GM12878 (cell line): ENCODE measurements at regions not wholly inside any gene's neighbourhood (a gene's known extent, or its start where the extent isn't known, plus 50 kb on each side); places are given as distances from the start of the nearest gene placed in this dataset.

ENCODE experiments used
- ATAC-seq: fragments of 200-7000 bp; cut with Tn5 transposase; 3 replicates; pipeline ENCODE4 v1.9.1; 2020; ENCODE audit warnings: mild to moderate bottlenecking, moderate library complexity
- BruUV-seq: library from RNA; stranded (reverse); fragments of 400-500 nt; replicated peaks from 2 replicates; lab custom pipeline; 2021; lab: Mats Ljungman, UMichigan
- CTCF ChIA-PET: fragments of 300-600 bp; sonication (Branson Sonifier 250); formaldehyde crosslinking; extraction: SDS; loops from one replicate; lab custom pipeline; 2021; ENCODE audit warnings: inconsistent platforms; lab: Yijun Ruan, JAX
- POLR2A ChIA-PET: fragments of 350-600 bp; formaldehyde crosslinking; extraction: SDS; loops from one replicate; lab custom pipeline; 2021; ENCODE audit warnings: inconsistent platforms; lab: Charles Lee
- RAD21 ChIA-PET: fragments of 300-600 bp; sonication (Branson Sonifier 250); formaldehyde crosslinking; loops from one replicate; lab custom pipeline; 2023; ENCODE audit warnings: antibody characterized with exemption; ENCODE audit not compliant: unreplicated experiment; lab: Charles Lee
- SMC1A ChIA-PET: fragments of 300-600 bp; sonication (Branson Sonifier 250); formaldehyde crosslinking; loops from one replicate; lab custom pipeline; 2023; ENCODE audit not compliant: unreplicated experiment, uncharacterized antibody; lab: Charles Lee
- DNase-seq: peaks from one replicate; pipeline ENCODE4 v3.0.0-alpha.2; 2011; ENCODE audit warnings: low read depth, low spot score
- FAIRE-seq: peaks from 3 replicates; lab custom pipeline; 2011; peaks lifted over from hg19 to GRCh38; lab: Jason Lieb, UNC
- H2AFZ ChIP-seq: 2 replicates; pipeline ENCODE4 v1.6.0; 2011; ENCODE audit warnings: low read depth, low read length, control low read depth; ENCODE audit not compliant: control insufficient read depth
- H3K27ac ChIP-seq: 2 replicates; pipeline ENCODE4 v1.5.1; 2011; ENCODE audit warnings: control low read depth; ENCODE audit not compliant: control insufficient read depth, insufficient read depth
- H3K27me3 ChIP-seq, 2 experiments: replicated peaks in 1 of 2; 2 replicates each; pipeline versions ENCODE4 v1.6.0 to v1.6.1; 2011; ENCODE audit warnings: low read length in 1 of 2; ENCODE audit not compliant: control insufficient read depth in 2 of 2, insufficient read depth in 2 of 2
- H3K36me3 ChIP-seq, 2 experiments: 2 replicates each; pipeline ENCODE4 v1.5.1; 2011; ENCODE audit warnings: low read length in 1 of 2; ENCODE audit not compliant: control insufficient read depth in 2 of 2, insufficient read depth in 2 of 2
- H3K4me1 ChIP-seq: 2 replicates; pipeline ENCODE4 v1.6.1; 2011; ENCODE audit warnings: mild to moderate bottlenecking, low read length, moderate library complexity, mixed read lengths; ENCODE audit not compliant: control insufficient read depth, insufficient read depth
- H3K4me2 ChIP-seq: 2 replicates; pipeline ENCODE4 v1.6.0; 2011; ENCODE audit warnings: control low read depth; ENCODE audit not compliant: control insufficient read depth, insufficient read depth
- H3K4me3 ChIP-seq: fragments of 200-600 bp; sonication (generic); 2 replicates; pipeline ENCODE4 v1.5.1; 2016
- H3K79me2 ChIP-seq: 2 replicates; pipeline ENCODE4 v1.6.0; 2011; ENCODE audit warnings: low read length; ENCODE audit not compliant: control insufficient read depth, insufficient read depth
- H3K9ac ChIP-seq: 2 replicates; pipeline ENCODE4 v1.8.0; 2011; ENCODE audit warnings: low read length, control low read depth, mixed read lengths; ENCODE audit not compliant: control insufficient read depth, insufficient read depth
- H3K9me3 ChIP-seq: replicated peaks from 3 replicates; pipeline ENCODE4 v1.5.1; 2011; ENCODE audit warnings: mild to moderate bottlenecking, low read length; ENCODE audit not compliant: control insufficient read depth, insufficient read depth
- H4K20me1 ChIP-seq: 2 replicates; pipeline ENCODE4 v1.6.0; 2011; ENCODE audit not compliant: control insufficient read depth, insufficient read depth
- EZH2 ChIP-seq: IDR thresholded peaks from 2 replicates; pipeline ENCODE4 v1.6.1; 2012; ENCODE audit warnings: low read depth, mild to moderate bottlenecking, control low read depth, inconsistent platforms, low read length, borderline replicate concordance; ENCODE audit not compliant: control insufficient read depth
- FOXK2 ChIP-seq: fragments of 450-650 bp; IDR thresholded peaks from 2 replicates; pipeline ENCODE4 v1.6.1; 2017; ENCODE audit warnings: mild to moderate bottlenecking, moderate library complexity
- JUND ChIP-seq: IDR thresholded peaks from 2 replicates; pipeline ENCODE4 v1.6.1; 2012; ENCODE audit warnings: low read depth, mild to moderate bottlenecking, low read length, improper control_type of control experiment, moderate library complexity
- KAT2A ChIP-seq: conservative IDR thresholded peaks from 2 replicates; pipeline ENCODE4 v1.6.1; 2011; ENCODE audit warnings: low read depth, low read length; ENCODE audit not compliant: control insufficient read depth
- MTA3 ChIP-seq: IDR thresholded peaks from 2 replicates; pipeline ENCODE4 v1.6.1; 2012; ENCODE audit warnings: low read length, inconsistent platforms, borderline replicate concordance
- NBN ChIP-seq: fragments of 450-650 bp; IDR thresholded peaks from 2 replicates; pipeline ENCODE4 v1.6.1; 2016
- SMAD1 ChIP-seq: fragments of 450-650 bp; IDR thresholded peaks from 2 replicates; pipeline ENCODE4 v1.6.1; 2018; ENCODE audit warnings: mild to moderate bottlenecking, low read depth; ENCODE audit not compliant: partially characterized antibody
- SMARCA5 ChIP-seq: fragments of 450-650 bp; IDR thresholded peaks from 2 replicates; pipeline ENCODE4 v1.6.1; 2017; ENCODE audit warnings: mild to moderate bottlenecking
- TCF12 ChIP-seq: IDR thresholded peaks from 2 replicates; pipeline ENCODE4 v1.6.1; 2011; ENCODE audit warnings: low read depth, mild to moderate bottlenecking, low read length
- ZNF622 ChIP-seq: fragments of 450-650 bp; IDR thresholded peaks from 2 replicates; pipeline ENCODE4 v1.6.1; 2017; ENCODE audit warnings: mild to moderate bottlenecking, inconsistent platforms
- ZZZ3 ChIP-seq: IDR thresholded peaks from 2 replicates; pipeline ENCODE4 v1.6.1; 2011; ENCODE audit warnings: low read depth; ENCODE audit not compliant: control insufficient read depth, insufficient read length
- WGBS: methylation state at CpG from one replicate; pipeline ENCODE4 v1.1.6; 2016; ENCODE audit warnings: low lambda C conversion rate; ENCODE audit not compliant: insufficient replicate concordance, insufficient coverage; ENCODE audit errors: missing lambda C conversion rate; 5-methylcytosine and 5-hydroxymethylcytosine counted together
- in situ Hi-C: fragments of 300-500 bp; cut with MboI; formaldehyde crosslinking; loops from 9 replicates; pipeline ENCODE4 v1.14.3; 2018; ENCODE audit warnings: mixed read lengths
- intact Hi-C: fragments of 100-400 bp; cut with micrococcal nuclease; formaldehyde crosslinking; loops from one replicate; pipeline ENCODE4 v1.14.2; 2022; ENCODE audit not compliant: unreplicated experiment
- TF ChIP-seq, protein P1 (sequence below): IDR thresholded peaks from 2 replicates; pipeline ENCODE4 v1.6.1; 2012; ENCODE audit warnings: low read depth, low read length, improper control_type of control experiment
- TF ChIP-seq, protein P2 (sequence below): IDR thresholded peaks from 2 replicates; pipeline ENCODE4 v1.6.1; 2011; ENCODE audit warnings: borderline replicate concordance, low read depth, mild to moderate bottlenecking, moderate library complexity, mixed read lengths, low read length; ENCODE audit not compliant: insufficient read depth; ENCODE audit errors: extremely low read length

DNA sequence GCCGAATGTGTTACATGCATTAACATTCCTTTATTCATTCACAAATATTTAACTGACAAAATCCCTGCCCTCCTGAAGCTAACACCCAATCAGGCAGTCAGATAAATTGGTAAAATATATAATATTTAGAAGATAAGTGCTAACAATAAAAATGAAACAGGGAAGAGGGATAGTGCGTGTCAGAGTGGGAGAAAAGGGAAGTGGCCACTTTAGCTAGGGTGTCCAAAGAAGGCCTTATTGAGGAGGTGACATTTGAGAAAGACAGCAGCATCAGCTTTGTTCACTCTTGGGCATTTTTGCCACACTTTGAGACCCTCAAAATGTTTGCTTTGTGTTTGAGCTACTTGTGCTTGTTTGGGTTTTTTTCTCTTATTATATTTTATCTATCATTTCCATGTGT, 317.8 kb downstream of the SNX13 start:
- 79% methylated on average over 2 of the region's 2 CpGs for WGBS
- Histone ChIP-seq H3K36me3 (no peaks in the 10 kb centered on the region), H3K4me3 (no peak overlapping the region), H3K9me3 (no peaks in the 10 kb centered on the region), H3K79me2 (no peaks in the 10 kb centered on the region), H3K27me3 (no peaks in the 10 kb centered on the region; a peak in 1 of 4 replicates), H3K27ac (no peak overlapping the region), H4K20me1 (no peaks in the 10 kb centered on the region), H3K4me1 (no peaks in the 10 kb centered on the region), H3K4me2 (no peak overlapping the region), H3K9ac (no peak overlapping the region), H2AFZ (no peak overlapping the region)
- no peak for FAIRE-seq
- DNase-seq = no peak
- no TSS peak for BruUV-seq
- TF ChIP-seq SMARCA5 (no peak), ZZZ3 (no peak), EZH2 (no peak), MTA3 (no peak), FOXK2 (no peak), TCF12 (no peak), KAT2A (no peak), NBN (no peak), SMAD1 (no peak), JUND (no peak), ZNF622 (no peak)
- TF ChIP-seq, protein P1, sequence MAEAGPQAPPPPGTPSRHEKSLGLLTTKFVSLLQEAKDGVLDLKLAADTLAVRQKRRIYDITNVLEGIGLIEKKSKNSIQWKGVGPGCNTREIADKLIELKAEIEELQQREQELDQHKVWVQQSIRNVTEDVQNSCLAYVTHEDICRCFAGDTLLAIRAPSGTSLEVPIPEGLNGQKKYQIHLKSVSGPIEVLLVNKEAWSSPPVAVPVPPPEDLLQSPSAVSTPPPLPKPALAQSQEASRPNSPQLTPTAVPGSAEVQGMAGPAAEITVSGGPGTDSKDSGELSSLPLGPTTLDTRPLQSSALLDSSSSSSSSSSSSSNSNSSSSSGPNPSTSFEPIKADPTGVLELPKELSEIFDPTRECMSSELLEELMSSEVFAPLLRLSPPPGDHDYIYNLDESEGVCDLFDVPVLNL = no peak
- TF ChIP-seq, protein P2, sequence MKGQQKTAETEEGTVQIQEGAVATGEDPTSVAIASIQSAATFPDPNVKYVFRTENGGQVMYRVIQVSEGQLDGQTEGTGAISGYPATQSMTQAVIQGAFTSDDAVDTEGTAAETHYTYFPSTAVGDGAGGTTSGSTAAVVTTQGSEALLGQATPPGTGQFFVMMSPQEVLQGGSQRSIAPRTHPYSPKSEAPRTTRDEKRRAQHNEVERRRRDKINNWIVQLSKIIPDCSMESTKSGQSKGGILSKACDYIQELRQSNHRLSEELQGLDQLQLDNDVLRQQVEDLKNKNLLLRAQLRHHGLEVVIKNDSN = no peak
- ATAC-seq = no peak
- intact Hi-C loops (no loop called here), in situ Hi-C loops (no loop called here)
- ChIA-PET POLR2A (no interaction called here), CTCF (no interaction called here), RAD21 (no interaction called here), SMC1A (no interaction called here)
